GM21447 (cell line): ENCODE measurements at regions not wholly inside any gene's neighbourhood (a gene's known extent, or its start where the extent isn't known, plus 50 kb on each side); places are given as distances from the start of the nearest gene placed in this dataset.
"Not testable (repeated sequence)": the region's sequence is repeated elsewhere in the genome, so short reads cannot be mapped to it uniquely, and the experiment has no call there.

ENCODE experiments used
- ATAC-seq: cut with Tn5 transposase; IDR thresholded peaks from one replicate; pipeline ENCODE4 v1.9.1; 2021; ENCODE audit not compliant: unreplicated experiment

DNA sequence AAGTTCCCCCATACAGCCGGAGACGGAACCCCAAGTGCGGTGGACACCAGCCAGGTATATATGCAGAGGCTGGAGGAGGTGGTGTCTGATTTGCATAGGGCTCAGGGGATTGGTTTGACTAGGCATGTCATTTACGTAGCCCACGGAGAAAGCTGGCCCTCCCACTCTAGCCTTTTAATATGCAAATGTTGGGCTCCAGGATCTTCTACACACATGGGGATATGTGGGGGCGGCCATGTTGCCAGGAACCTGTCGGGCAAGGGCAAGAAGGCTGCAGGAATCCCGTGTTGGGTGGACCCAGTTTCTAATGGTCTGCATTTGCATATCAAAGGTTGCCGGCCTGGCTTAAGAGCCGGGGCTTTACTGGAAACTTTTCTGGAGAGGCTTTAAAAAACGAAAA, 57.4 kb downstream of the FTHL17 start:
- ATAC-seq, result not testable (repeated sequence)

DNA sequence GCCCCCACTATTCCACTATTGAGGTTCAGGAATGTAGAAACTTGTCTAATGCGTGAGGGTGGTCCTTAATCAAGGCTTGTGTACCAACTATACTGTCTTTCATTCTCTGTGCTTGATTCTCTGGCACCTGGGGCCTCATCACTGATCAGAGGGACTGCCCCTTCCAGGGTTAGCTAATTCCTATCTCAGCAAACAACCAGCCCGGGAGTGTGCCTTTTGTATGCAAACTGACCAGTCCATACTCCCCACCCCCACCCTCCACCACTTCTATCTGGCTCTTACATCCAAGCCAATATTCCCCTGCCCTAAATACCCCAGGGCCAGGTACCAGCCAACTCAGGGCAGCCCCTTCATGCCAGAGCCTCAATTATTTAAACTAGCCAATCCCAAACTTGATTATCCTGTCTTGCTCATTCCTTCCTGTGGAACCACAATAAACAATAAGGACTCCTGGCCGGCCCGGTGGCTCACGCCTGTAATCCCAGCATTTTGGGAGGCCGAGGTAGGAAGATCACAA, 59.3 kb downstream of the FTHL17 start:
- no peak for ATAC-seq

DNA sequence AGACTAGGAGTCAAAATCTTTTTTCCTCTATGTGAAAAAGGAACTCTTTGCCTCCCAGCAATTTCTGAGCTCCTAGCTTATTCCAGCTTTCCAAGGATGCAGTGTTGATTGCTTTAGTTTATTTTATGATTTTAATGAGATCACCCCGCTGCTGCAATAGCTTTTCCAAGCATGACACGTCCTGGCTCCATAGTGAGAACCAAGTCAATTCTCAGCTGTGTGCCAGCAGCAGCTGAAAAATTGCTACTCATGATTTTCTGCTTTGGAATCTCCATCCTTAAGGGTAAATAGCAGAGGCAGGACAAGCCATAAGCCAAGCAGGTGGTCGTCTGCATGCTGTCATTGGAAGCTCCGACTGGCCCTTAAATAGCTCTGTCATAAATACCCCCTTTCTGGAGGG, 64.5 kb downstream of the FTHL17 start:
- ATAC-seq, result no peak

DNA sequence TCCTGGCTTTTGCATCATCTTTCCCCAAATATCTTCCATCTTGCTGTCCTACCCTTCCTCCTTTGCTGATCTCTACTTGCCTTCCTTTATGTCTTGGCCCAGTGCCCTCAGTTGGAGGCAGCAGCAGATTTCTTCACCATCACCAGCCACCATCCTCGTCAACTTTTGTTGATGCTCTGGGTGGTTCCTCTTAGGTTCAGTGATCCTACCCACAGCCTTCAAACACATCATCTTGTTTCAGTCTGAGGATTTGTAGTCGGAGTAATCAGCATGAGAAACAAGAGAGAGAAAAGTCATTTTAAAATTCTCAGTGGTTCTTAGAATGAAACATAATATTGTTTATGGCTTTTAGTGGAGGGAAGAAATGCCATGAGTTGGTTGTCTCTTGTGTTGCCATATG, 65.8 kb downstream of the FTHL17 start:
- ATAC-seq, result no peak

DNA sequence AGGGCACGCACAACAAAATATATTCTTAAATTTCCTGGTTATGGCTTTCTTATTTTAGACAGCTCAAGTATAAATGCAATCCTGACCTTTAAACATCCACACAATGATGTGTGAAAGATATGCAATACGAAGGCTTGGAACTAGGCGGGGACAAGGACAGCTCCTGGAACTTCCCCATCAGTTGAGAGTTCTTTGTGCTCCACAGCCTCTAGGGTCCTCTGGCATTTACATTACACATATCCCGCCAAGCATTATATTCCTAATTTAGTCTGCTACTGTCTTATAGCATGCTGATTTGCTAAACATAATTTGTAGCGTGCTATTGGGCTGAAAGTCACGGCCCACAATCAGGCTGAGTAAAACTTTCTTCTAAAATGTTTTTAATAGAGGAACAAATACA, 74.4 kb downstream of the FTHL17 start:
- no peak for ATAC-seq

GRCh38 chrX:30995705-30996104, 76.1 kb downstream of the FTHL17 start:
- ATAC-seq, result no peak

GRCh38 chrX:30995060-30995700, 76.7 kb downstream of the FTHL17 start:
- ATAC-seq, result no peak

GRCh38 chrX:30994018-30994417, 77.8 kb downstream of the FTHL17 start:
- ATAC-seq, result not testable (repeated sequence)

DNA sequence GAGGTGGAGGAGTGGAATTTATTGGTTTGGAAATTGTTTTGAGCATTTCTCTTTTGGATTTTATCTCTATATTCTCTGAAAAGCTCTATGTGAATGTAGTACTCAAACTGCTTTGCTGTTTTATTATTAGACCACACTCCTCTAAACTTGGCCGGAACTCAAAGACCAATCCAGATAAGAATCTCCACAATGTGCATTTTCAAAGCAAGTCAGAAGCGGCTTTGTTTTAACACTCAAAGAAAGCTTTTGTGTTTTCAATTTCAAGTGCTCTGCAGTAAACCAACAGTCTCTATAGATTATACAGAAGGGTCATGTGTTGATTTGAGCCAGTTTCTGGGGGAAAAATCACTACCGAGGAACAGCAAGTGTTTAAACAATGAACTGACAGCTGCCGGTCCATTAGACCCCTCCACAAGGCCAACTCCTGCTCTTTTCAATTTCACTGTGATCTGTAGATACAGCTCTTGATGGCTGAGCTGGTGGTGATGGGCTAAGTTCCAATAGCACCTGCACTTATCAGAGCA, 79.4 kb downstream of the FTHL17 start:
- ATAC-seq, result no peak

DNA sequence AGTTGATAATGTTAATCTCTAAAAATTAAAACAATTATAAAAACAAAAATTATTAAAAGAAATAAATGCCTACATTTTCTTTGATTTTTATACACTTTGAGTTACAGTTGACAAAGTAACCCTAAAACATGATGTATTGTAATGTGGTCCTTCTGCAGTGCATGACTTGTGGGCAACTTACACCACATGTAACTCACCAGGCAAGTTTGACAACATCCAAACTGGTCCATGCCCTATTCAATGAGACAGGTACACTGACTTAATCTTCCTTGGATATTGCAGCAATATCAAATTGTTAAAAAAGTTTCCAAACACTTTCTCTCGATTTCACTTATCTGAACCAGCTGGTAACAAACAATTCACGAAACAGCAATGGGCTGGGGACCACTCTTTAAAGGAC, 81.5 kb downstream of the FTHL17 start:
- no peak for ATAC-seq

DNA sequence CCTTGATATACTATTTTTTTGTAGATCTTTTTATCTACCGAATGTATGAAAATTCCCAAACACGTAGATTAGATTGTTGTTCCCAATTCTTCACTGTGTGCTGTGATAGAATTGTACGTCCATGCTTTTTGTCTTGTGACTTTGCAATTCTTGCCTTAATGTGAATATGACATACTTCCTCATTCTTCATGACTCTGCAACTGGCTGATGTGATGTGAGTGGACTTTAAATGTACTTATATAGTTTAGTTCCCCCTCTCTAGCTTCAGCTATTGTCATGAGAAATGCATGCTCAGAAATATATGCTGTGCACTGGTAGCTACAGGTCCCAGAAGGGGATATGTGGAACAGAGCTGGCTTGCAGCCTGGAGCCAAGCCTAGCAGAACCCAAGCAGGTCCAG, 89.4 kb downstream of the FTHL17 start:
- no peak for ATAC-seq

DNA sequence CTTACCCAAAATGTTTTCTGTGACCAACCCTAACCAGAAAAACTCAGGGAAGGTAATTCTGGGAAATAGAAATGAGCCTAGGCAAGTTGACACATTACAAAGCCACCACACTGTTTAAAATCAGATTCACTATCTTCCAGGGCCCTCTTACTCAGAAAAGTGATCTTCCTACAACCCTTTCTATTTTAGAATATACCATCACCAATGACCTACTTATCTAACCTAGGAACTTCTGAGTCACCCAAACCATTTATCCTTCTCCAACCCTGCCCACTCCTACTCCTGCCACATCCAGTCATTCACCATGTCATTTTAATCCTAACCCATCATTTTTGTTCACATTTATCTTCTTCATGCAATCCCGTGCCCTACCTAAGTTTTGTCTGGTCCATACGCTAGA, 89.9 kb downstream of the FTHL17 start:
- no peak for ATAC-seq

GRCh38 chrX:30979271-30979670, 90.2 kb upstream of the TAB3 start:
- ATAC-seq, result no peak

- ATAC-seq, result no peak
Observed at GRCh38 chrX:30975467-30975866, 86.4 kb upstream of the TAB3 start.

DNA sequence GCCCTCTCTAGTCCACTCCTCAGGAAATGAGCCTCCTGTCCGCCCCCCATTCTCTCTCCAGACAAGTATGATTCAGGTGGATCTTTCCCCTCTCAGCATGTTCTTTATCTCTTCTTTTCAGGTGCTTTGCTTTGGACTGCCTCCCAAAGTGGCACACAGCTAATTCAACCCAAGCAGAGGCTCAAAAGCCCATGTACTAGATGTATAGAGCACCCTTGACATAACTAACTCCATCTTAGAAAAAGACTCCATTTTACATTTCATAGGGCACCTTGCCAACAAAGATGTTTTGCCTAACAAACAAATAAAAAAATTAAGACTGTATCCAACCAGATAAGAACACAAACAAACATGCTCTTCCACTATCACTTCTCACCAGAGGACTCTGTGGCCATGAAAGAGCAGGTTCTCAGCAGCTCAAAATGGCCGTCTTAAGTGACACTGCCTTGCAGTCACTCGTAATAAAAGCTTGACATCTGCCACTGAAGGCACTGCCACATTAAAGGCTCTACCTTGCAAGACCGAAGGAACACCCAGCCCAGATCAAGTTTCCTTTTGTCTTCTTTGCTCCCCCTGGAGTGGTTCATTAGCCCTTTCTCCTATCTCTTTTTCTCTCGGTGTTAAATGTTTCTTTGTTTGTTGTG, 84.9 kb upstream of the TAB3 start:
- ATAC-seq, result no peak

- peak; percentile 76 for ATAC-seq
Observed at GRCh38 chrX:30971774-30972603, 82.9 kb upstream of the TAB3 start.

DNA sequence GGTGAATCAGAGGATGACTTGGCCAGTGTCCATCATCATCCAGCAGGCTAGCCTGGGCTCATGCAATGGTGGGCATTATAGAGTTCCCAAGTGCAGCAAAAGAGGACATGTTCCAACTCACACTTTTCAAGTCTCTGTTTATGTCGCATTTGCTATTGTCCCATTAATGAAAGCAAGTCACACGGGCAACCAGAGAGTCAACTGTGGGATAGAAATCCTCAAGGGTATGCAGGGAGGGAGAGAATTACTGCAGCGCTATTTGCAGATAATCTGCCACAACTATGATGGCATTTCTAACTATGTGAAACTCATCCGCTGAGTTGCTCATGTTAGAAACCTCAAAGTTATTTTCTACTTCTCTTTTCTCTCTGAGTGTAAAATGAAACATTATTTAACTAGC, 78.5 kb upstream of the TAB3 start:
- no peak for ATAC-seq

GRCh38 chrX:30965767-30966166, 76.7 kb upstream of the TAB3 start:
- no peak for ATAC-seq

- no peak for ATAC-seq
Observed at GRCh38 chrX:30961387-30962174, 72.5 kb upstream of the TAB3 start.

GRCh38 chrX:30957753-30958152, 68.7 kb upstream of the TAB3 start:
- no peak for ATAC-seq

- ATAC-seq, result no peak
Observed at GRCh38 chrX:30955687-30956086, 66.6 kb upstream of the TAB3 start.
